ENCODE measurements at regions not wholly inside any gene's neighbourhood (a gene's known extent, or its start where the extent isn't known, plus 50 kb on each side); places are given as distances from the start of the nearest gene placed in this dataset.

- no peak for DNase-seq (ENCODE audit: low read depth in 2 of 2)
Observed at GRCh38 chrX:150293311-150294013, 69.7 kb upstream of the MAMLD1 start.

- peak in 1 of 2 experiments; percentile 11 for DNase-seq (ENCODE audit: low read depth in 2 of 2)
Observed at GRCh38 chrX:150298841-150299551, 64.1 kb upstream of the MAMLD1 start.

- no peak for DNase-seq (ENCODE audit: low read depth in 2 of 2)
Observed at GRCh38 chrX:150299579-150299978, 63.5 kb upstream of the MAMLD1 start.

GRCh38 chrX:150303386-150304097, 59.6 kb upstream of the MAMLD1 start:
- DNase-seq (ENCODE audit: low read depth in 2 of 2) = no peak

GRCh38 chrX:150306002-150306401, 57.1 kb upstream of the MAMLD1 start:
- DNase-seq (ENCODE audit: low read depth in 2 of 2) = no peak

- no peak for DNase-seq (ENCODE audit: low read depth in 2 of 2)
Observed at GRCh38 chrX:150308041-150308440, 55.1 kb upstream of the MAMLD1 start.

GRCh38 chrX:150308532-150309157, 54.5 kb upstream of the MAMLD1 start:
- no peak for DNase-seq (ENCODE audit: low read depth in 2 of 2)

- DNase-seq (ENCODE audit: low read depth in 2 of 2) = no peak
Observed at GRCh38 chrX:150310417-150310816, 52.7 kb upstream of the MAMLD1 start.

- no peak for DNase-seq (ENCODE audit: low read depth in 2 of 2)
Observed at GRCh38 chrX:150310881-150311280, 52.2 kb upstream of the MAMLD1 start.

- no peak for DNase-seq (ENCODE audit: low read depth in 2 of 2)
Observed at GRCh38 chrX:150312931-150313330, 50.2 kb upstream of the MAMLD1 start.

All from fibroblast of skin of left quadriceps (primary cell).